ENCODE measurements at regions not wholly inside any gene's neighbourhood (a gene's known extent, or its start where the extent isn't known, plus 50 kb on each side); places are given as distances from the start of the nearest gene placed in this dataset.

DNA sequence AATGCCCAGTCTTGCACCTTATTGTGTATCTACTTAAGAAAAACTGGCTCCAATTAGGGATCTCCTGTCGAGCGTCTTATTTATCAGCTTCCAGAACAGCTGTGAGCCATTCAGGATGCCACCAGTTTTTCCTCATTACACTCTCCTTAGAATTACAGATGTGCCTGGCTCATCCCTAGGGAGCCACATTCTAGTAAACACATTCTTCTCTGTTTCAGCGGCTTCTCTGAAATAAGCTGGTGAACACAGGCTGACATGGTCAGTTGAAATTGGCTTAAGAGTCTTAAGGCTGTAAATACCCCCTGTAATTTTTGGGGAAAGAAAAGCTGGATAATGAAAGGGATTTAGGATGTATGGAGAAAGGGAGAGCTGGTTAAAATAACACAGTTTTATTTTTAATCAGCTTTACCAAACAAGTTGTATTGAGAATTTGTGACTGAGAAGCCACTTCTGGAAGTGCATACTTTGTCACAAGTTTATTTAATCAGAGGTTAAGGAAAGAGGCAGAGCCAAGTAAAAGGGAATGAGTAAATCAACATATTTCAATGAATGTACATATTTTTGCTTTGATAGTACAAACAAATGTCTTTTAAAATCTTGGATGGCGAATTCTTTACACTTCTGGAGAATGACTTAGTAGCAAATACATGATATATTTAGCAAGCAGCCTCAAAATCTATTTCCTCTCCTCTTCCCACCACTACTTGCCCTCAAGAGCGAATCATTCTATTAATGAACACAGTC is 562.0 kb upstream of the GOT2 start:
- Histone ChIP-seq H3K4me3 (ENCODE audit: low read depth in 1 of 3, low read length in 3 of 3) (no peak overlapping the region), H3K27ac (ENCODE audit: low read depth in 1 of 2, low read length in 2 of 2) (no peak overlapping the region), H3K36me3 (ENCODE audit: control insufficient read depth in 4 of 4, insufficient read depth in 3 of 4, low read depth in 1 of 4, low read length in 3 of 4) (no peaks in the 10 kb centered on the region), H3K27me3 (ENCODE audit: control insufficient read depth in 4 of 4, insufficient read depth in 4 of 4, low read length in 3 of 4) (no peaks in the 10 kb centered on the region), H3K4me1 (ENCODE audit: control insufficient read depth in 4 of 4, insufficient read depth in 4 of 4, low read length in 3 of 4) (no peaks in the 10 kb centered on the region), H3K9ac (ENCODE audit: low read depth in 1 of 2, low read length in 2 of 2) (no peak overlapping the region), H3K9me3 (ENCODE audit: control insufficient read depth in 4 of 4, low read length in 3 of 4) (no peaks in the 10 kb centered on the region)
- 30% methylated on average over 5 of the region's 5 CpGs for WGBS
- TF ChIP-seq RXRA (IDR thresholded peaks at IDR 0.05) (no peak), FOXA1 (IDR thresholded peaks at IDR 0.05) (no peak), HNF4G (IDR thresholded peaks at IDR 0.05) (no peak), YY1 (IDR thresholded peaks at IDR 0.05) (no peak), RAD21 (IDR thresholded peaks at IDR 0.05) (no peak), TAF1 (conservative IDR thresholded peaks at IDR 0.05) (no peak), SP1 (IDR thresholded peaks at IDR 0.05) (no peak)
- TF ChIP-seq, protein P1, sequence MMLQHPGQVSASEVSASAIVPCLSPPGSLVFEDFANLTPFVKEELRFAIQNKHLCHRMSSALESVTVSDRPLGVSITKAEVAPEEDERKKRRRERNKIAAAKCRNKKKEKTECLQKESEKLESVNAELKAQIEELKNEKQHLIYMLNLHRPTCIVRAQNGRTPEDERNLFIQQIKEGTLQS (IDR thresholded peaks at IDR 0.05) = no peak
- TF ChIP-seq, protein P2, sequence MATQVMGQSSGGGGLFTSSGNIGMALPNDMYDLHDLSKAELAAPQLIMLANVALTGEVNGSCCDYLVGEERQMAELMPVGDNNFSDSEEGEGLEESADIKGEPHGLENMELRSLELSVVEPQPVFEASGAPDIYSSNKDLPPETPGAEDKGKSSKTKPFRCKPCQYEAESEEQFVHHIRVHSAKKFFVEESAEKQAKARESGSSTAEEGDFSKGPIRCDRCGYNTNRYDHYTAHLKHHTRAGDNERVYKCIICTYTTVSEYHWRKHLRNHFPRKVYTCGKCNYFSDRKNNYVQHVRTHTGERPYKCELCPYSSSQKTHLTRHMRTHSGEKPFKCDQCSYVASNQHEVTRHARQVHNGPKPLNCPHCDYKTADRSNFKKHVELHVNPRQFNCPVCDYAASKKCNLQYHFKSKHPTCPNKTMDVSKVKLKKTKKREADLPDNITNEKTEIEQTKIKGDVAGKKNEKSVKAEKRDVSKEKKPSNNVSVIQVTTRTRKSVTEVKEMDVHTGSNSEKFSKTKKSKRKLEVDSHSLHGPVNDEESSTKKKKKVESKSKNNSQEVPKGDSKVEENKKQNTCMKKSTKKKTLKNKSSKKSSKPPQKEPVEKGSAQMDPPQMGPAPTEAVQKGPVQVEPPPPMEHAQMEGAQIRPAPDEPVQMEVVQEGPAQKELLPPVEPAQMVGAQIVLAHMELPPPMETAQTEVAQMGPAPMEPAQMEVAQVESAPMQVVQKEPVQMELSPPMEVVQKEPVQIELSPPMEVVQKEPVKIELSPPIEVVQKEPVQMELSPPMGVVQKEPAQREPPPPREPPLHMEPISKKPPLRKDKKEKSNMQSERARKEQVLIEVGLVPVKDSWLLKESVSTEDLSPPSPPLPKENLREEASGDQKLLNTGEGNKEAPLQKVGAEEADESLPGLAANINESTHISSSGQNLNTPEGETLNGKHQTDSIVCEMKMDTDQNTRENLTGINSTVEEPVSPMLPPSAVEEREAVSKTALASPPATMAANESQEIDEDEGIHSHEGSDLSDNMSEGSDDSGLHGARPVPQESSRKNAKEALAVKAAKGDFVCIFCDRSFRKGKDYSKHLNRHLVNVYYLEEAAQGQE (IDR thresholded peaks at IDR 0.05) = no peak
- no peak for DNase-seq (ENCODE audit: low spot score)

DNA sequence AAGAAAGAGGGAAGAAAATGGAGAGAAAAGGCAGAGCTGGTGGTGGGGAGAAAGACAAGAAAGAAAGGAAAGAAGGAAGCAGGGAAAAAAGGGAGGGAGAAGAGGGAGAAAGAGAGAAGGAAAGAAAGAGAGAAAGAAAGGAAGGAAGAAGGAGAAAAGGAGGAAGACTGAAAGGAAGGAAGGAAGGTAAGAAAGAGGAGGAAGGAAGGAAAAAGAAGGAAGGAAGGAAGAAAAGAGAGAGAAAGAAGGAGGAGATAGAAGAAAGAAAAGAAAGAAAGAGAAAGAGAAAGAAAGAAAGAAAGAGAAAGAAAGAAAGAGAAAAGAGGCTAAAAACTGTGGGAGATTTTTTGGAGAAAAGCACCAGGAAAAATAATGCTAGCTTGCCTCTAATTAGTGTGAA is 561.4 kb upstream of the GOT2 start:
- Histone ChIP-seq H3K9me3 (ENCODE audit: control insufficient read depth in 4 of 4, low read length in 3 of 4) (no peaks in the 10 kb centered on the region), H3K27me3 (ENCODE audit: control insufficient read depth in 4 of 4, insufficient read depth in 4 of 4, low read length in 3 of 4) (no peaks in the 10 kb centered on the region), H3K27ac (ENCODE audit: low read depth in 1 of 2, low read length in 2 of 2) (no peak overlapping the region), H3K4me1 (ENCODE audit: control insufficient read depth in 4 of 4, insufficient read depth in 4 of 4, low read length in 3 of 4) (no peaks in the 10 kb centered on the region), H3K4me3 (ENCODE audit: low read depth in 1 of 3, low read length in 3 of 3) (no peak overlapping the region), H3K9ac (ENCODE audit: low read depth in 1 of 2, low read length in 2 of 2) (no peak overlapping the region), H3K36me3 (ENCODE audit: control insufficient read depth in 4 of 4, insufficient read depth in 3 of 4, low read depth in 1 of 4, low read length in 3 of 4) (no peaks in the 10 kb centered on the region)
- TF ChIP-seq FOXA2 (IDR thresholded peaks at IDR 0.05) = no peak
- no peak for TF ChIP-seq FOXA1 (IDR thresholded peaks at IDR 0.05)
- no peak for TF ChIP-seq SP1 (IDR thresholded peaks at IDR 0.05)
- TF ChIP-seq YY1 (IDR thresholded peaks at IDR 0.05) = no peak
- TF ChIP-seq, protein P2 (IDR thresholded peaks at IDR 0.05) = no peak
- TF ChIP-seq RAD21 (IDR thresholded peaks at IDR 0.05) = no peak
- TF ChIP-seq ZBTB33 (IDR thresholded peaks at IDR 0.05) = no peak
- TF ChIP-seq HNF4G (IDR thresholded peaks at IDR 0.05) = no peak
- no peak for TF ChIP-seq EGR1 (IDR thresholded peaks at IDR 0.05; ENCODE audit: low read depth in 2 of 2)
- TF ChIP-seq MAX (IDR thresholded peaks at IDR 0.05) = no peak
- no peak for TF ChIP-seq HNF4A (conservative IDR thresholded peaks at IDR 0.05)
- no peak for TF ChIP-seq TAF1 (conservative IDR thresholded peaks at IDR 0.05)
- TF ChIP-seq, protein P1 (IDR thresholded peaks at IDR 0.05) = no peak
- no peak for TF ChIP-seq NR2F2 (IDR thresholded peaks at IDR 0.05)
- no peak for DNase-seq (ENCODE audit: low spot score)

Measured in liver (tissue), 7 donors.